HepG2 (cell line): ENCODE measurements at regions not wholly inside any gene's neighbourhood (a gene's known extent, or its start where the extent isn't known, plus 50 kb on each side); places are given as distances from the start of the nearest gene placed in this dataset.

Source experiments
- ATAC-seq: fragments of 200-7000 bp; cut with Tn5 transposase; 3 replicates; pipeline ENCODE4 v1.9.1; 2020; ENCODE audit warnings: mild to moderate bottlenecking, moderate library complexity
- BruUV-seq: library from RNA; stranded (reverse); fragments of 400-500 nt; replicated peaks from 2 replicates; lab custom pipeline; 2021; lab: Mats Ljungman, UMichigan
- CTCF ChIA-PET: fragments of 300-600 bp; formaldehyde crosslinking; extraction: SDS; loops from one replicate; lab custom pipeline; 2021; ENCODE audit warnings: low total read pairs, inconsistent platforms, low intra/inter-chr PET ratio; lab: Yijun Ruan, JAX
- POLR2A ChIA-PET: fragments of 350-600 bp; sonication (Branson Sonifier 250); formaldehyde crosslinking; loops from one replicate; lab custom pipeline; 2020; ENCODE audit warnings: antibody characterized with exemption, inconsistent platforms; lab: Yijun Ruan, JAX
- DNase-seq: peaks from one replicate; pipeline ENCODE4 v3.0.0-alpha.2; 2015; ENCODE audit warnings: low spot score
- FAIRE-seq: peaks from 3 replicates; lab custom pipeline; 2011; peaks lifted over from hg19 to GRCh38; lab: Jason Lieb, UNC
- H2AFZ ChIP-seq: one replicate; pipeline ENCODE4 v1.6.1; 2011; ENCODE audit warnings: low read length, inconsistent platforms
- H3K27ac ChIP-seq: fragments of 300-600 bp; 3 replicates; pipeline ENCODE4 v1.8.0; 2011; ENCODE audit warnings: mixed run types, mild to moderate bottlenecking, mixed read lengths, low read length, inconsistent platforms; ENCODE audit not compliant: insufficient read depth; ENCODE audit errors: extremely low read length
- H3K27me3 ChIP-seq, 2 experiments: fragments of 200-600 bp in 1 of 2; 2 replicates in 1 of 2; 3 replicates in 1 of 2; pipeline versions ENCODE4 v1.6.0 to v1.8.0; 2011; ENCODE audit warnings: low read length in 2 of 2, mild to moderate bottlenecking in 2 of 2, moderate library complexity in 2 of 2, inconsistent platforms in 1 of 2; ENCODE audit not compliant: insufficient read depth in 2 of 2, control insufficient read depth in 1 of 2
- H3K36me3 ChIP-seq, 2 experiments: fragments of 200-600 bp in 1 of 2; replicated peaks in 1 of 2; 2 replicates in 1 of 2; 3 replicates in 1 of 2; pipeline versions ENCODE4 v1.5.1 to v1.8.0; 2011; ENCODE audit warnings: low read length in 2 of 2, inconsistent platforms in 1 of 2; ENCODE audit not compliant: insufficient read depth in 2 of 2, control insufficient read depth in 1 of 2
- H3K4me1 ChIP-seq: 2 replicates; pipeline ENCODE4 v1.5.1; 2012; ENCODE audit warnings: low read length, inconsistent platforms; ENCODE audit not compliant: insufficient read depth
- H3K4me2 ChIP-seq: 2 replicates; pipeline ENCODE4 v1.6.0; 2011; ENCODE audit warnings: low read depth, low read length, inconsistent platforms
- H3K4me3 ChIP-seq, 3 experiments: fragments of 200-600 bp in 1 of 3; sonication (generic), shearing (Covaris generic) in 1 of 3; replicated peaks in 1 of 3; 2 replicates each; pipeline ENCODE4 v1.5.1; 2011 to 2016; ENCODE audit warnings: low read length in 3 of 3, inconsistent platforms in 2 of 3, low read depth in 2 of 3, mild to moderate bottlenecking in 2 of 3, control low read depth in 1 of 3, mixed read lengths in 1 of 3; ENCODE audit not compliant: insufficient read depth in 1 of 3
- H3K79me2 ChIP-seq: one replicate; pipeline ENCODE4 v1.6.1; 2011; ENCODE audit warnings: low read length, inconsistent platforms; ENCODE audit not compliant: insufficient read depth
- H3K9ac ChIP-seq: 2 replicates; pipeline ENCODE4 v1.6.0; 2011; ENCODE audit warnings: mild to moderate bottlenecking, low read depth, low read length, inconsistent platforms; ENCODE audit not compliant: insufficient read depth
- H3K9me3 ChIP-seq: 2 replicates; pipeline ENCODE4 v1.5.1; 2012; ENCODE audit warnings: mild to moderate bottlenecking, low read length
- H4K20me1 ChIP-seq: 2 replicates; pipeline ENCODE4 v1.6.0; 2011; ENCODE audit warnings: inconsistent platforms, mild to moderate bottlenecking, low read length, moderate library complexity; ENCODE audit not compliant: insufficient read depth
- EED ChIP-seq: sonication (generic); formaldehyde crosslinking; IDR thresholded peaks from 2 replicates; pipeline ENCODE4 v1.5.0; 2020; ENCODE audit warnings: mild to moderate bottlenecking, missing genetic modification reagents
- ERF ChIP-seq: IDR thresholded peaks from 2 replicates; pipeline ENCODE4 v1.6.1; 2018; ENCODE audit warnings: missing biosample characterization, missing genetic modification reagents
- FOXO1 ChIP-seq: sonication (generic); formaldehyde crosslinking; IDR thresholded peaks from 2 replicates; pipeline ENCODE4 v1.4.0; 2020; ENCODE audit warnings: missing genetic modification reagents
- GLMP ChIP-seq: sonication (generic); formaldehyde crosslinking; IDR thresholded peaks from 2 replicates; pipeline ENCODE4 v1.9.0; 2021; ENCODE audit warnings: missing genetic modification reagents, mild to moderate bottlenecking, borderline replicate concordance
- GMEB2 ChIP-seq: IDR thresholded peaks from 2 replicates; pipeline ENCODE4 v1.6.1; 2016; ENCODE audit warnings: missing biosample characterization, missing genetic modification reagents, low read depth
- NFAT5 ChIP-seq: sonication (generic); formaldehyde crosslinking; IDR thresholded peaks from 2 replicates; pipeline ENCODE4 v1.4.0; 2020; ENCODE audit warnings: missing genetic modification reagents
- RNF2 ChIP-seq: fragments of 450-650 bp; conservative IDR thresholded peaks from 2 replicates; pipeline ENCODE4 v1.6.1; 2016; ENCODE audit warnings: low read depth
- SRSF1 ChIP-seq: fragments of 200-400 bp; formaldehyde crosslinking; optimal IDR thresholded peaks from 2 replicates; pipeline ENCODE3; 2017; ENCODE audit warnings: mild to moderate bottlenecking, low read depth, low read length, moderate library complexity
- ZMYM4 ChIP-seq: sonication (generic); formaldehyde crosslinking; IDR thresholded peaks from 2 replicates; pipeline ENCODE4 v1.8.1; 2023; ENCODE audit warnings: mild to moderate bottlenecking, missing genetic modification reagents
- ZNF264 ChIP-seq: sonication (generic); formaldehyde crosslinking; IDR thresholded peaks from 2 replicates; pipeline ENCODE4 v1.4.0; 2020; ENCODE audit warnings: missing genetic modification reagents
- ZNF335 ChIP-seq: sonication (generic); formaldehyde crosslinking; IDR thresholded peaks from 2 replicates; pipeline ENCODE4 v1.4.0; 2020; ENCODE audit warnings: missing genetic modification reagents
- ZNF556 ChIP-seq: sonication (generic); formaldehyde crosslinking; IDR thresholded peaks from 2 replicates; pipeline ENCODE4 v1.4.0; 2020; ENCODE audit warnings: mild to moderate bottlenecking, missing genetic modification reagents, borderline replicate concordance
- ZNF570 ChIP-seq: sonication (generic); formaldehyde crosslinking; IDR thresholded peaks from 2 replicates; pipeline ENCODE4 v1.4.0; 2020; ENCODE audit warnings: mild to moderate bottlenecking, missing genetic modification reagents, borderline replicate concordance
- ZNF615 ChIP-seq: sonication (generic); formaldehyde crosslinking; IDR thresholded peaks from 2 replicates; pipeline ENCODE4 v1.5.0; 2020; ENCODE audit warnings: mild to moderate bottlenecking, missing genetic modification reagents, borderline replicate concordance
- ZNF740 ChIP-seq: sonication (generic); formaldehyde crosslinking; IDR thresholded peaks from 2 replicates; pipeline ENCODE4 v1.4.0; 2020; ENCODE audit warnings: missing genetic modification reagents
- ZNF891 ChIP-seq: sonication (generic); formaldehyde crosslinking; IDR thresholded peaks from 2 replicates; pipeline ENCODE4 v1.5.0; 2020; ENCODE audit warnings: mild to moderate bottlenecking, missing genetic modification reagents
- WGBS: methylation state at CpG from one replicate; pipeline ENCODE4 v1.1.6; 2017; ENCODE audit warnings: low lambda C conversion rate; 5-methylcytosine and 5-hydroxymethylcytosine counted together
- in situ Hi-C: cut with HindIII; loops from 2 replicates; pipeline ENCODE4 v1.10.0; 2017; ENCODE audit warnings: low pct_unique_long_range_greater_than_20kb; ENCODE audit not compliant: extremely low pct_ligation_motif_present
- intact Hi-C: fragments of 100-400 bp; cut with micrococcal nuclease; formaldehyde crosslinking; loops from one replicate; pipeline ENCODE4 v1.10.0; 2022; ENCODE audit not compliant: unreplicated experiment

GRCh38 chr6:3597500-3598064 is 140.7 kb upstream of the SLC22A23 start (continued):
- no peak for TF ChIP-seq ZNF264 (CRISPR knock-in tag)
- no peak for TF ChIP-seq ZNF570 (CRISPR knock-in tag)
- no peak for TF ChIP-seq ZNF335
- TF ChIP-seq ZNF891 (CRISPR knock-in tag), result no peak
- no peak for TF ChIP-seq GMEB2 (CRISPR knock-in tag)
- TF ChIP-seq ZNF615, result no peak
- TF ChIP-seq SRSF1, result no peak
- no peak for TF ChIP-seq RNF2
- TF ChIP-seq ZNF740 (CRISPR knock-in tag), result no peak
- TF ChIP-seq ZNF556 (CRISPR knock-in tag), result no peak
- TF ChIP-seq ERF (CRISPR knock-in tag), result no peak
- TF ChIP-seq, all 625 proteins: peak for 0

GRCh38 chr6:3596766-3597165 is 139.9 kb upstream of the SLC22A23 start:
- Histone ChIP-seq H4K20me1 (no peaks in the 10 kb centered on the region), H3K4me1 (0 out of 2 replicates have a peak, but pooled peaks cover 6% of the 10 kb centered on the region), H3K9me3 (peaks cover 7% of the 10 kb centered on the region; the same call in 1 of the 2 replicates), H3K9ac (no peak overlapping the region), H3K79me2 (no peaks in the 10 kb centered on the region), H3K27me3 (peaks cover 0 to 20% of the 10 kb centered on the region in 2 experiments; a peak in 2 of 5 replicates), H3K4me2 (no peak overlapping the region), H3K27ac (no peak overlapping the region), H2AFZ (no peak overlapping the region), H3K4me3 (no peak overlapping the region), H3K36me3 (no peaks in the 10 kb centered on the region)
- no TSS peak for BruUV-seq
- intact Hi-C loops (no loop called here), in situ Hi-C loops (no loop called here)
- CTCF ChIA-PET, result no interaction called here
- FAIRE-seq (no peak), ATAC-seq (no peak), DNase-seq (no peak)
- 40% methylated on average over 6 of the region's 6 CpGs for WGBS
- no peak for TF ChIP-seq NFAT5 (CRISPR knock-in tag)
- no peak for TF ChIP-seq FOXO1 (CRISPR knock-in tag)
- no peak for TF ChIP-seq GLMP
- TF ChIP-seq ZMYM4, result no peak
- no peak for TF ChIP-seq EED (CRISPR knock-in tag)
- POLR2A ChIA-PET, result no interaction called here
